HepG2 (cell line): ENCODE measurements at regions not wholly inside any gene's neighbourhood (a gene's known extent, or its start where the extent isn't known, plus 50 kb on each side); places are given as distances from the start of the nearest gene placed in this dataset.

ENCODE experiments used
- CTCF ChIP-seq: sonication (generic); formaldehyde crosslinking; IDR thresholded peaks from 2 replicates; pipeline ENCODE4 v1.5.0; 2020; ENCODE audit warnings: mild to moderate bottlenecking, missing genetic modification reagents, moderate library complexity
- GTF2F1 ChIP-seq: fragments of 150-350 bp; IDR thresholded peaks from 2 replicates; pipeline ENCODE4 v1.6.1; 2014; ENCODE audit warnings: low read length
- HNF1B ChIP-seq: sonication (generic); formaldehyde crosslinking; IDR thresholded peaks from 2 replicates; pipeline ENCODE4 v1.5.1; 2020; ENCODE audit warnings: mild to moderate bottlenecking, moderate library complexity, missing genetic modification reagents
- MYC ChIP-seq: sonication (generic); formaldehyde crosslinking; IDR thresholded peaks from 2 replicates; pipeline ENCODE4 v1.9.0; 2021; ENCODE audit warnings: missing genetic modification reagents, borderline replicate concordance
- NFRKB ChIP-seq: fragments of 450-650 bp; IDR thresholded peaks from 2 replicates; pipeline ENCODE4 v1.6.1; 2017
- POLR2AphosphoS5 ChIP-seq: IDR thresholded peaks from 2 replicates; pipeline ENCODE4 v1.6.1; 2012; ENCODE audit warnings: low read depth, low read length
- ZBTB7A ChIP-seq: sonication (generic); formaldehyde crosslinking; IDR thresholded peaks from 2 replicates; pipeline ENCODE4 v1.8.0; 2022; ENCODE audit warnings: mild to moderate bottlenecking, missing genetic modification reagents
- ZNF143 ChIP-seq: sonication (generic); formaldehyde crosslinking; IDR thresholded peaks from 2 replicates; pipeline ENCODE4 v1.4.0; 2020; ENCODE audit warnings: missing genetic modification reagents
- ZNF383 ChIP-seq: sonication (generic); formaldehyde crosslinking; IDR thresholded peaks from 2 replicates; pipeline ENCODE4 v1.4.0; 2020; ENCODE audit warnings: missing genetic modification reagents, mild to moderate bottlenecking, borderline replicate concordance
- ZSCAN31 ChIP-seq: sonication (generic); formaldehyde crosslinking; IDR thresholded peaks from 2 replicates; pipeline ENCODE4 v1.5.0; 2020; ENCODE audit warnings: low read depth, mild to moderate bottlenecking, missing genetic modification reagents
- TF ChIP-seq, protein P1 (sequence below): sonication (generic); formaldehyde crosslinking; IDR thresholded peaks from 2 replicates; pipeline ENCODE4 v1.4.0; 2020; ENCODE audit warnings: missing genetic modification reagents

GRCh38 chr13:30000370-30000765 is 150.0 kb upstream of the UBL3 start:
- TF ChIP-seq CTCF (CRISPR knock-in tag) (no peak), ZNF143 (CRISPR knock-in tag) (no peak), POLR2AphosphoS5 (no peak), ZNF383 (CRISPR knock-in tag) (no peak), ZBTB7A (CRISPR knock-in tag) (no peak), NFRKB (no peak), MYC (CRISPR knock-in tag) (no peak), GTF2F1 (no peak), HNF1B (no peak), ZSCAN31 (no peak)
- TF ChIP-seq, protein P1, sequence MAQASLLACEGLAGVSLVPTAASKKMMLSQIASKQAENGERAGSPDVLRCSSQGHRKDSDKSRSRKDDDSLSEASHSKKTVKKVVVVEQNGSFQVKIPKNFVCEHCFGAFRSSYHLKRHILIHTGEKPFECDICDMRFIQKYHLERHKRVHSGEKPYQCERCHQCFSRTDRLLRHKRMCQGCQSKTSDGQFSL (CRISPR knock-in tag): no peak
